Hematopoietic multipotent progenitor cell (in vitro differentiated cells): ENCODE measurements at regions not wholly inside any gene's neighbourhood (a gene's known extent, or its start where the extent isn't known, plus 50 kb on each side); places are given as distances from the start of the nearest gene placed in this dataset.
"Not testable (repeated sequence)": the region's sequence is repeated elsewhere in the genome, so short reads cannot be mapped to it uniquely, and the experiment has no call there.

ENCODE experiments used
- DNase-seq, 3 donors: peaks; one replicate each; pipeline ENCODE4 v3.0.0-alpha.2; 2011 to 2015; ENCODE audit warnings: low read depth in 2 of 3, low spot score in 2 of 3

GRCh38 chr12:104906695-104907094 is 51.4 kb downstream of the SLC41A2 start:
- DNase-seq = no peak

- DNase-seq = not testable (repeated sequence)
These were observed 52.6 kb downstream of the SLC41A2 start for GRCh38 chr12:104905446-104905845.

GRCh38 chr12:104903648-104904423 is 54.3 kb downstream of the SLC41A2 start:
- DNase-seq = no peak

DNA sequence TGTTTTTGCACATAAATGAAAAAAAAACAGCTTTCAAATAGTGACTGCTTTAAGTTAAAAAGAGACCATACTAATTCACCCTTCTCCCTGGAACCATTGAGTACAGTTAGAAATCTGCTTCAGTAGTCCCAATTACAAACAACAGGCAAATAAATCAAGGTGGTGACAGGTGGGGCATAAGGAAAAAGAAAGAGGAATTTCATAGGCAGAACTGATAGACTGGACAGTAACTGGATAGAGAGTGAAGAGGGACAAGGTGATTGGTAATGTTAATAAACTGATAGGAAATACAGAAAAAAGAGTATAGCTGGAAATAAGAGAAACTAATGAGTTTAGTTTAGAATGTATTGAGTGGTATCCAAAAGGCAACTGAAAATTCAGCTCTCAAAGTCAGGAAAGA is 56.0 kb downstream of the SLC41A2 start:
- no peak for DNase-seq

GRCh38 chr12:104896710-104897109 is 61.4 kb downstream of the SLC41A2 start:
- no peak for DNase-seq

- DNase-seq = no peak
These were observed 61.9 kb downstream of the SLC41A2 start for GRCh38 chr12:104896146-104896545.

DNA sequence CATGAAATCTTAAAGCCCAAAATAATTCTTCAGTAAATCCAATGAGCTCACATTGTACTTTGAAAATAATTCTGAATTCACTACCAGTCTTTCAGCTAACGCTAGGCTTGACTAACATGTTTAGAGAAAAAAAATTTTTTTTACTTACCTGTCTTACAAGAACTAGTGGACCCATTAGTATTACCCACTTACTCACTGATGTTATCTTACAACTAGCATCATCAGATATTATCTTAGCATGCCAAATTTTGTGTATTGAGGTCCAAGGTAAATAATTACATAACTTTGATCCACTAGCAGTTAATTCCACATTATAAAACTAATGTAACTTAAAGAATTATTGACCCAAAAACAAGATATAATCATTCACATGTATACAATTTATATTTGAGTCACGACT is 62.7 kb downstream of the SLC41A2 start:
- no peak for DNase-seq

GRCh38 chr12:104890476-104891096 is 67.5 kb downstream of the SLC41A2 start:
- peak in 1 of 3 donors; percentile 4 for DNase-seq

DNA sequence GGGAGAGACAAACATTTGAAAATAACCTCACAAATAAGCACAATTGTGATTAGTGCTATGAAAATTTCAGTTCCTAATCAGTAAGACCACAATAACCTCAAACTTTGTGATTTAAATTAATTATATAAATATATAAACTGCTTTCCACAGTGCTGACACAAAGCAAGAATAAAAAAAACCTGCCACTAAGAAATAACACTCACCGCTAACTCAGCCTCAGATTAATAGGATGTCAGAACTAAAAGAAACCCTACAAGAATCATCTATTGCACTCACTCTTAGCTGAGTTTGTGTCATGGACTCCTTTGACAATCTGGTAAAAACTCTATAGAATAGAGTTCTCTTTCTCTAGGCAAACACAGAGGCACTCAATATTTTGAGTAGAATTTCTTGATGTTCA is 68.4 kb downstream of the SLC41A2 start:
- DNase-seq = no peak

- no peak for DNase-seq
These were observed 69.2 kb downstream of the SLC41A2 start for GRCh38 chr12:104888892-104889291.

DNA sequence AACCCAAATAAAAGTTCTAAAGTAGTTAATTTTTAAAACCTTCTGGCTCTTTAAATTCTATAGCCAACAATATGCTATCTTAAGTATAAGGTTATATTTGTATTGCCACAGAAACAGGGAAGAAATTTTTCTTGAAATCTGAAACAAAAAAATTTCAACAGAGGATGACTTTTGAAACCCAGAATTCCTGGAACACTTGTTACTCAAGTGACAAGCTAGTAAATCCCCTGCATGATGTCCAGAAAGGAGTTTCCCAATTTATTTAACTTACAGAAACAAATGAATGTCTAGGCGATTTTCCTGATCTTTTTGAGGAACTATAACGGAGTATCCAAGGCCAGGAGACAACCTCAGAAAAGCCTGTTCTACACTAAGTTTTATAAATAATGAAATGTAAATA is 69.6 kb downstream of the SLC41A2 start:
- no peak for DNase-seq

DNA sequence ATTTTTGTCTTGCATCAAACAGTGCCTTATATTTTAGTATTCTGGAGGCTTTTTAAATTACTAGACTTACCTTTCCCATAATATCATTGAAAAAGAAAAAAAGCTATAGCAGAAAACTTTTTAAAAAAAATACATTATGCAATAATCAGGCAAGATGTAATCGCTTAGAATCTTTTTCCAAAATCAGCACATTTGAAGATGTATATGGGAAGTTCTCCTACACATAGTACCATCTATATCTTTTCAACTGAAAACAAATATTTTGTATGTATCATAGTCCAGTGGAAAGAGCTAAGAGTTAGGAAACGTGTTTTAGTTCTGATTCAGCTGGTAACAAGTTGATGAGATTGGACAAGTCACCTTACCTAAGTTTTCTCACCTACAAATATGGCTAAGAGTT is 70.6 kb downstream of the SLC41A2 start:
- no peak for DNase-seq

DNA sequence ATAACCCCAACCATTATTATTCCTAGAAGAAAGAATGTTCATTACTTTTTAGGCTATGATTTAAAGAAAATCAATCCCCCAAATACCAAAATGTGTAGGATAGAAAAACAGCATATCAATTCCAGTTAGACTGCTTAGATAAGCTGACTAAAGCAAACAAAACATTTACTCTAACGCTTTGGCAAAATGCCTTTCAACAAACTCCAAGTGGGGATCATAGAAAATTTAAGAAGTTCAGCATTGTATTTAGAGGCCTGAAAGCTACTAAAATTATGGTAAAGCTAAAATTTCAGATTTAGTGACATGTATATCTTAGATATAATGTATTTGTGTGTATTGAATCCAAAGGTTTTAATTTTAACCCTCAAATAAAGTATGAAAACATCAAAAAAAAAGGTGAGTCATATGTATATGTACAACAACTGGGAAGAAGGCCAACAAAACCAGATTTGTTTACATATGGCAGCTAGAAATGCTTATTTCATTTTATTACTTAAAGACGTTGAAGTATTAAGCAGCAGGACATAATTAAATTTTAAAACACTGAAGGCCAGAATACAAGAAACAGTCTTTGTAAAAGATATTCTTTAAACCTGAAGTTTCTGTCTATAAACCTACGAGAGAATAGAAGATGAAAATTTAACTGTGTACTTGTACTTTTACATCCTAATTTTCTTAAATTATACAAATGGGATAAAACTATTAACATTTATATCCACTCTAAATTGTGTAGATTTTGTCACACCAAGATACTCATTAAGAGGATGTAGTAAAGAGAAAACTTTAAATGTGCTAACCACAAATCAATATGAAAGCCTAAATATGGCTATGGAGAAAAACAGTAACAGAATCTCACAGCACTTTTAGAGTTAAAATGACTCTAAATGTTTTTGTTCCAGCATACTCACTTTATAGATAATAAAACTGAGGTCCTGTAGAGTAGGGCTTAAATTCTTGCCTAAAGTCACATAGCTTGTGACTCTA is 71.4 kb downstream of the SLC41A2 start:
- no peak for DNase-seq

- not testable (repeated sequence) for DNase-seq
These were observed 79.2 kb downstream of the SLC41A2 start for GRCh38 chr12:104878858-104879257.

DNA sequence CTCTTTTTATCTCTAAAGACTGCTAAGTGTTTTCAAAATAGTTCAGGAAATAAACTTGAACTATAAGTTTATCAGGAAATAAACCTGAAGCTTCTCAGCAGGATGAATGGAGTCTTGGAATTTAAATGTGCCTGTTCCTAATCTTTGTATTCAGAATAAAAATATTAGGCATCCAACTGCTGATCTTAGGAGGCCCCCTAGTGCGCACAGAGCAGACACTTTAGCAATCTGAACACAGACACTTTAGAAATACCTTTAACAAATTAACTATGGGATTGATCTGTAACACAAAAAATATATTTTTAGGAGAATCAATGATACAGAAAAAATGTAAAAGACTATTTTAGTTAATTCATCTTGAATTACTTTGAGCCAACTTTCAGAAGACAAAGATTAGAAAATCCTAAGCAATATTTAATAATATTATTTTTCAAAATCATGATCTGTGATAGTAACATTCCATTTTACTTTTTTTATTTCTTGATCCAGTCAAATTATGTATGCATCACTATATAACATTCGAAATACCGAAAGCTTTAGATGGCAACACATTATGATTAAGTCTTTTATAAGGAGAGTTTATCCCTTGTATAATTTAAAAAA is 80.9 kb downstream of the SLC41A2 start:
- DNase-seq = peak in 2 of 3 donors; percentile 44 to 73

- no peak for DNase-seq
These were observed 84.7 kb downstream of the SLC41A2 start for GRCh38 chr12:104873374-104873773.

- no peak for DNase-seq
These were observed 87.3 kb downstream of the SLC41A2 start for GRCh38 chr12:104870797-104871196.

DNA sequence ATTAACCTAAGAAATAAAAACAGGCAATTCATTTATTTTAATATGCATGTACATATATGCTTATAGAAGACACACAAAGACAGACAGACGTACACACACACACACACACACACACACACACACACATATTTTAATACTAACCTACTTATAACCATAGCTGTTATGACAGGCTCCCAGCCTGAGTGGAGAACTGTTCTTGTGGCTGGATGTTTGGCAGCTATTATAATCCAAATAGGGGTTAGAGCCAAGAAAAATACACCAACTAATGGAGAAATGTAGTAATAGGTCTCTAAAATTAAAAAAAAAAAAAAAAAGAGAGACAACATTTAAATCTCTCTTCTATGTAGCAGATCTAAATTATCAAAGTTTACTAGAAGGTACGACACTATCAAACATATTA is 91.8 kb downstream of the SLC41A2 start:
- no peak for DNase-seq

DNA sequence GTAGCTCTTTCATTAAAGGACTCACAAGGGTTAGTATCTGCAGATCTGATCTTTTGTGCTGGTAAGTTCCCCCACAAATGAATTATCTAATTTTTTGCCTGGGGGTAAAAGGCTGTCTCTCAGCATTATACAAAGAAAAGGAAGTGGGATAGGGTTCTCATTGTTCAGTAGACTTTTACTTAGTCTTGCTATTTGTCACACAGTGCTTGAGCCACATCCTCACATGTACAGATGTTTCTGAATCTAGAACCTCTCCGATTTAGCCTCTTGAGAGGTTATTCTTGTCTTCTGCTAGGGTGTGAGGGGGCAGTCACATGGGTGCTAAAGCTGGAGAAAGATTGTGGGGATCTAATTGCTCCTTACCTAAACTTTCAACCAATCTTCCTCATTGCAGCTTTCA is 93.0 kb downstream of the SLC41A2 start:
- no peak for DNase-seq

DNA sequence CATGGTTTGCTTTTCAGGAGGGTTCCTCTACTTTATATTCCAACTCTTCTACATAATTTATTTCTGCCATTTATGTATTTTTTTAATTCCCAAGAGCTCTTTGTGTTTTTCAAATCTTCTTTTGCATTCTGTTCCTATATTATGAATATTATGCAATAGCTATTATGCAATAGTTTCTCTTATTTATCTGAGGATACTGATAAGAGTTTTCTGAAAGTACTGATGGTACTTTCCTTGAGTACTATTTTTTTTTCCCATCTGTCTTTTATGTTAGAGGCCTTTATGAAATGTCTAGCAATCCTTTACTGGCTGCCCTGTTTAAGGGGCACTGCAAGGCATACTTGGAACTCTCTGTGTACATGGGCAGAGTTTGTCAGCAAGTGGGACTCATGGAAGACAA is 93.4 kb downstream of the SLC41A2 start:
- no peak for DNase-seq
